Mammary epithelial cell (primary cell): ENCODE measurements at regions not wholly inside any gene's neighbourhood (a gene's known extent, or its start where the extent isn't known, plus 50 kb on each side); places are given as distances from the start of the nearest gene placed in this dataset.
"Not testable (repeated sequence)": the region's sequence is repeated elsewhere in the genome, so short reads cannot be mapped to it uniquely, and the experiment has no call there.

Experiments
- CTCF ChIP-seq, 2 donors: IDR thresholded peaks in 1 of 2; conservative IDR thresholded peaks in 1 of 2; 2 replicates each; pipeline ENCODE4 v1.5.1; 2011 to 2012; ENCODE audit warnings: inconsistent platforms in 2 of 2, low read length in 2 of 2, mild to moderate bottlenecking in 2 of 2, control low read depth in 1 of 2, low read depth in 1 of 2; ENCODE audit not compliant: insufficient read depth in 1 of 2; ENCODE audit errors: extremely low read depth in 1 of 2
- EZH2 ChIP-seq: IDR thresholded peaks from 2 replicates; pipeline ENCODE4 v1.6.1; 2012; ENCODE audit warnings: low read length, inconsistent platforms, borderline replicate concordance

GRCh38 chr22:48911067-48911466, 916.6 kb downstream of the BRD1 start:
- TF ChIP-seq CTCF (conservative IDR thresholded peaks at IDR 0.05 in 1 of 2, IDR thresholded peaks at IDR 0.05 in 1 of 2; ENCODE audit: extremely low read depth in 1 of 2, insufficient read depth in 1 of 2, low read depth in 1 of 2, low read length in 2 of 2); EZH2: not testable (repeated sequence)
